CD4-positive, alpha-beta T cell (primary cell): ENCODE measurements at regions not wholly inside any gene's neighbourhood (a gene's known extent, or its start where the extent isn't known, plus 50 kb on each side); places are given as distances from the start of the nearest gene placed in this dataset.

Experiments used
- ATAC-seq: fragments of 200-7000 bp; cut with Tn5 transposase; one replicate; pipeline ENCODE4 v1.10.0; 2022; ENCODE audit warnings: mild to moderate bottlenecking; ENCODE audit not compliant: poor library complexity
- CTCF ChIA-PET: fragments of 350-600 bp; sonication (Branson Sonifier 250); formaldehyde crosslinking; loops from one replicate; lab custom pipeline; 2021; ENCODE audit warnings: antibody characterized with exemption, inconsistent platforms; lab: Charles Lee
- POLR2A ChIA-PET: fragments of 350-600 bp; sonication (Branson Sonifier 250); formaldehyde crosslinking; loops from one replicate; lab custom pipeline; 2021; ENCODE audit warnings: antibody characterized with exemption, inconsistent platforms; lab: Charles Lee
- DNase-seq, 14 experiments: peaks; one replicate each; pipeline ENCODE4 v3.0.0-alpha.2; 2013 to 2020; ENCODE audit warnings: mixed read lengths in 2 of 14
- H3K27ac ChIP-seq, 2 donors: one replicate each; pipeline versions ENCODE4 v1.5.1 to v1.7.0; 2013; ENCODE audit warnings: low read length in 2 of 2, low read depth in 1 of 2, mild to moderate bottlenecking in 1 of 2
- H3K27me3 ChIP-seq, 2 experiments: 1 replicate in 1 of 2; 2 replicates in 1 of 2; pipeline versions ENCODE4 v1.6.1 to v1.7.0; 2013; ENCODE audit warnings: low read length in 2 of 2, control low read depth in 1 of 2, mild to moderate bottlenecking in 1 of 2, moderate library complexity in 1 of 2; ENCODE audit not compliant: insufficient read depth in 2 of 2, control insufficient read depth in 1 of 2
- H3K36me3 ChIP-seq: one replicate; pipeline ENCODE4 v1.6.1; 2013; ENCODE audit warnings: low read length, control low read depth; ENCODE audit not compliant: insufficient read depth
- H3K4me1 ChIP-seq: one replicate; pipeline ENCODE4 v1.6.1; 2013; ENCODE audit warnings: low read length, control low read depth; ENCODE audit not compliant: insufficient read depth
- H3K4me3 ChIP-seq: one replicate; pipeline ENCODE4 v1.5.1; 2013; ENCODE audit warnings: mild to moderate bottlenecking, low read length, moderate library complexity
- H3K9me3 ChIP-seq, 2 experiments: 1 replicate in 1 of 2; 2 replicates in 1 of 2; pipeline versions ENCODE4 v1.6.1 to v1.7.0; 2013; ENCODE audit warnings: low read length in 2 of 2, mild to moderate bottlenecking in 2 of 2, control low read depth in 1 of 2, moderate library complexity in 1 of 2; ENCODE audit not compliant: control insufficient read depth in 1 of 2, insufficient read depth in 1 of 2
- H3K27ac Mint-ChIP-seq: one replicate; pipeline ENCODE4 v1.8.0; 2020; ENCODE audit warnings: mixed read lengths
- H3K27me3 Mint-ChIP-seq: one replicate; pipeline ENCODE4 v1.8.0; 2021; ENCODE audit warnings: mixed read lengths
- H3K36me3 Mint-ChIP-seq: one replicate; pipeline ENCODE4 v1.8.0; 2021; ENCODE audit warnings: low read depth, mixed read lengths
- H3K4me1 Mint-ChIP-seq: one replicate; pipeline ENCODE4 v1.8.0; 2021; ENCODE audit warnings: low read depth, mixed read lengths
- H3K4me3 Mint-ChIP-seq: one replicate; pipeline ENCODE4 v1.8.0; 2020; ENCODE audit warnings: mild to moderate bottlenecking, mixed read lengths
- H3K9me3 Mint-ChIP-seq: one replicate; pipeline ENCODE4 v1.8.0; 2020; ENCODE audit warnings: mixed read lengths
- CTCF ChIP-seq: fragments of 200-600 bp; IDR thresholded peaks from one replicate; pipeline ENCODE4 v1.8.0; 2022; ENCODE audit warnings: antibody characterized with exemption, mild to moderate bottlenecking
- intact Hi-C, 2 experiments: fragments of 100-400 bp; cut with DNase I in 1 of 2; cut with micrococcal nuclease in 1 of 2; formaldehyde crosslinking; loops; one replicate each; pipeline versions ENCODE4 v1.15.1 to v1.9.0; 2023 to 2025; cut with DNase I, micrococcal nuclease

- Histone ChIP-seq H3K9me3 (peaks cover 0 to 21% of the 10 kb centered on the region in 2 experiments), H3K4me1 (no peaks in the 10 kb centered on the region), H3K27me3 (peaks cover 2 to 4% of the 10 kb centered on the region in 2 experiments), H3K4me3 (no peak overlapping the region), H3K36me3 (no peaks in the 10 kb centered on the region), H3K27ac (no peak overlapping the region)
- DNase-seq (no peak), ATAC-seq (no peak)
- H3K27me3 Mint-ChIP-seq, result peaks cover 17% of the 10 kb centered on the region
- no peaks in the 10 kb centered on the region for H3K36me3 Mint-ChIP-seq
- intact Hi-C loops, result no loop called here
- TF ChIP-seq CTCF, result no peak
- ChIA-PET CTCF (no interaction called here), POLR2A (no interaction called here)
- no peak overlapping the region for H3K4me3 Mint-ChIP-seq
- H3K9me3 Mint-ChIP-seq, result peaks cover 7% of the 10 kb centered on the region
- no peak overlapping the region for H3K27ac Mint-ChIP-seq
- no peaks in the 10 kb centered on the region for H3K4me1 Mint-ChIP-seq
Measured at GRCh38 chr2:71852141-71852711, 295.4 kb downstream of the CYP26B1 start.

GRCh38 chr2:71851094-71851750, 296.4 kb downstream of the CYP26B1 start:
- TF ChIP-seq CTCF, result no peak
- no peak for DNase-seq
- no peaks in the 10 kb centered on the region for H3K4me1 Mint-ChIP-seq
- Histone ChIP-seq H3K4me3 (no peak overlapping the region), H3K27me3 (peaks cover 2 to 4% of the 10 kb centered on the region in 2 experiments), H3K4me1 (no peaks in the 10 kb centered on the region), H3K36me3 (no peaks in the 10 kb centered on the region), H3K9me3 (peaks cover 0 to 12% of the 10 kb centered on the region in 2 experiments), H3K27ac (no peak overlapping the region)
- H3K27me3 Mint-ChIP-seq, result peaks cover 10% of the 10 kb centered on the region
- no peaks in the 10 kb centered on the region for H3K36me3 Mint-ChIP-seq
- intact Hi-C loops, result no loop called here
- ChIA-PET POLR2A (no interaction called here), CTCF (no interaction called here)
- peaks cover 3% of the 10 kb centered on the region for H3K9me3 Mint-ChIP-seq
- no peak overlapping the region for H3K4me3 Mint-ChIP-seq
- ATAC-seq, result no peak
- H3K27ac Mint-ChIP-seq, result no peak overlapping the region

GRCh38 chr2:71850306-71850801, 297.3 kb downstream of the CYP26B1 start:
- no peak for ATAC-seq
- Mint-ChIP-seq H3K4me1 (no peaks in the 10 kb centered on the region), H3K36me3 (no peaks in the 10 kb centered on the region), H3K27me3 (peaks cover 7% of the 10 kb centered on the region), H3K4me3 (no peak overlapping the region), H3K27ac (no peak overlapping the region), H3K9me3 (no peaks in the 10 kb centered on the region)
- peaks cover 0 to 8% of the 10 kb centered on the region in 2 experiments for H3K9me3 ChIP-seq
- no peaks in the 10 kb centered on the region for H3K4me1 ChIP-seq
- H3K27ac ChIP-seq, result no peak overlapping the region
- H3K4me3 ChIP-seq, result no peak overlapping the region
- no peak for TF ChIP-seq CTCF
- DNase-seq, result no peak
- intact Hi-C loops, result no loop called here
- CTCF ChIA-PET, result no interaction called here
- H3K36me3 ChIP-seq, result no peaks in the 10 kb centered on the region
- POLR2A ChIA-PET, result no interaction called here
- peaks cover 2 to 4% of the 10 kb centered on the region in 2 experiments for H3K27me3 ChIP-seq
